WTC11 (cell line): ENCODE measurements at regions not wholly inside any gene's neighbourhood (a gene's known extent, or its start where the extent isn't known, plus 50 kb on each side); places are given as distances from the start of the nearest gene placed in this dataset.

Experiments
- ATAC-seq: fragments of 200-7000 bp; cut with Tn5 transposase; 2 replicates; pipeline ENCODE4 v1.10.0; 2021; ENCODE audit warnings: mild to moderate bottlenecking, moderate library complexity
- CTCF ChIA-PET: fragments of 300-600 bp; sonication (Branson Sonifier 250); formaldehyde crosslinking; loops from one replicate; lab custom pipeline; 2021; ENCODE audit warnings: antibody characterized with exemption; lab: Charles Lee
- POLR2A ChIA-PET: fragments of 350-600 bp; sonication (Branson Sonifier 250); formaldehyde crosslinking; loops from one replicate; lab custom pipeline; 2021; ENCODE audit warnings: antibody characterized with exemption; lab: Charles Lee
- DNase-seq: peaks from one replicate; pipeline ENCODE4 v3.0.0; 2021; ENCODE audit warnings: low spot score
- H3K27ac Mint-ChIP-seq: 2 replicates; pipeline ENCODE4 v1.8.0; 2021; ENCODE audit warnings: mixed read lengths
- H3K27me3 Mint-ChIP-seq: 2 replicates; pipeline ENCODE4 v1.8.0; 2021; ENCODE audit warnings: low read depth, mild to moderate bottlenecking, moderate library complexity, mixed read lengths
- H3K36me3 Mint-ChIP-seq: 2 replicates; pipeline ENCODE4 v1.8.0; 2021; ENCODE audit warnings: mixed read lengths
- H3K4me1 Mint-ChIP-seq: 2 replicates; pipeline ENCODE4 v1.8.0; 2022; ENCODE audit warnings: mixed read lengths
- H3K4me3 Mint-ChIP-seq: 2 replicates; pipeline ENCODE4 v1.8.0; 2021; ENCODE audit warnings: mild to moderate bottlenecking, moderate library complexity, mixed read lengths
- H3K9me3 Mint-ChIP-seq: 2 replicates; pipeline ENCODE4 v1.8.0; 2021; ENCODE audit warnings: mixed read lengths
- ARID4B ChIP-seq: sonication (generic); formaldehyde crosslinking; IDR thresholded peaks from 2 replicates; pipeline ENCODE4 v1.8.0; 2023; ENCODE audit warnings: missing genetic modification reagents, mild to moderate bottlenecking, borderline replicate concordance
- CDX4 ChIP-seq: fragments of 250-450 bp; sonication (Bioruptor Pico); IDR thresholded peaks from 2 replicates; pipeline ENCODE4 v1.9.0; 2021; ENCODE audit warnings: moderate library complexity, mild to moderate bottlenecking, inconsistent platforms, borderline replicate concordance
- E2F1 ChIP-seq: sonication (generic); formaldehyde crosslinking; IDR thresholded peaks from 2 replicates; pipeline ENCODE4 v1.8.0; 2022; ENCODE audit warnings: mild to moderate bottlenecking, missing genetic modification reagents
- E2F4 ChIP-seq: sonication (generic); formaldehyde crosslinking; IDR thresholded peaks from 2 replicates; pipeline ENCODE4 v1.8.1; 2022; ENCODE audit warnings: low read depth, mild to moderate bottlenecking, moderate library complexity, missing genetic modification reagents, borderline replicate concordance
- FOXK1 ChIP-seq: sonication (generic); formaldehyde crosslinking; IDR thresholded peaks from 2 replicates; pipeline ENCODE4 v1.8.0; 2022; ENCODE audit warnings: mild to moderate bottlenecking, moderate library complexity, missing genetic modification reagents
- GTF2I ChIP-seq: fragments of 250-450 bp; sonication (Bioruptor Pico); conservative IDR thresholded peaks from 2 replicates; pipeline ENCODE4 v1.4.0; 2021; ENCODE audit warnings: mild to moderate bottlenecking
- HMGXB4 ChIP-seq: sonication (generic); formaldehyde crosslinking; IDR thresholded peaks from 2 replicates; pipeline ENCODE4 v1.8.1; 2023; ENCODE audit warnings: mild to moderate bottlenecking, moderate library complexity, missing genetic modification reagents
- NFATC4 ChIP-seq: fragments of 250-450 bp; sonication (Bioruptor Pico); IDR thresholded peaks from 2 replicates; pipeline ENCODE4 v1.9.0; 2021; ENCODE audit warnings: mild to moderate bottlenecking
- RELA ChIP-seq: sonication (generic); formaldehyde crosslinking; IDR thresholded peaks from 2 replicates; pipeline ENCODE4 v1.8.1; 2022; ENCODE audit warnings: missing genetic modification reagents, mild to moderate bottlenecking, borderline replicate concordance
- SMAD4 ChIP-seq: sonication (generic); formaldehyde crosslinking; IDR thresholded peaks from 2 replicates; pipeline ENCODE4 v1.8.0; 2022; ENCODE audit warnings: mild to moderate bottlenecking, missing genetic modification reagents
- TCF7 ChIP-seq: sonication (generic); formaldehyde crosslinking; IDR thresholded peaks from 2 replicates; pipeline ENCODE4 v1.8.0; 2022; ENCODE audit warnings: mild to moderate bottlenecking, low read depth, missing genetic modification reagents, moderate library complexity
- ZNF138 ChIP-seq: sonication (generic); formaldehyde crosslinking; conservative IDR thresholded peaks from 2 replicates; pipeline ENCODE4 v1.8.1; 2022; ENCODE audit warnings: mild to moderate bottlenecking, moderate library complexity, missing genetic modification reagents
- ZNF317 ChIP-seq: sonication (generic); formaldehyde crosslinking; IDR thresholded peaks from 2 replicates; pipeline ENCODE4 v1.8.1; 2023; ENCODE audit warnings: low read depth, mild to moderate bottlenecking, moderate library complexity, missing genetic modification reagents, borderline replicate concordance
- ZNF423 ChIP-seq: fragments of 250-450 bp; sonication (Bioruptor Pico); IDR thresholded peaks from 2 replicates; pipeline ENCODE4 v2.1.2; 2022; ENCODE audit warnings: mild to moderate bottlenecking, moderate library complexity
- ZNF512 ChIP-seq: sonication (generic); formaldehyde crosslinking; IDR thresholded peaks from 2 replicates; pipeline ENCODE4 v1.8.1; 2022; ENCODE audit warnings: missing genetic modification reagents, borderline replicate concordance
- ZNF671 ChIP-seq: fragments of 250-450 bp; sonication (Bioruptor Pico); IDR thresholded peaks from 2 replicates; pipeline ENCODE4 v1.8.0; 2021; ENCODE audit warnings: mild to moderate bottlenecking

GRCh38 chr4:54525602-54526001 lies 132.2 kb upstream of the KIT start:
- TF ChIP-seq ZNF138 (CRISPR knock-in tag) (no peak), RELA (no peak), NFATC4 (no peak), FOXK1 (CRISPR knock-in tag) (no peak), ARID4B (CRISPR knock-in tag) (no peak), E2F4 (CRISPR knock-in tag) (no peak), TCF7 (CRISPR knock-in tag) (no peak), ZNF671 (CRISPR knock-in tag) (no peak), GTF2I (CRISPR knock-in tag) (no peak), E2F1 (CRISPR knock-in tag) (no peak), ZNF423 (no peak), ZNF512 (CRISPR knock-in tag) (no peak), ZNF317 (CRISPR knock-in tag) (no peak), SMAD4 (no peak), CDX4 (CRISPR knock-in tag) (no peak), HMGXB4 (CRISPR knock-in tag) (no peak)
- Mint-ChIP-seq H3K27me3 (no peaks in the 10 kb centered on the region), H3K4me3 (no peak overlapping the region), H3K4me1 (peaks cover 18% of the 10 kb centered on the region), H3K27ac (no peak overlapping the region), H3K36me3 (0 out of 2 replicates have a peak, but pooled peaks cover 2% of the 10 kb centered on the region), H3K9me3 (peaks cover 9% of the 10 kb centered on the region)
- ChIA-PET CTCF (interaction anchor here (0.7 to 1.5 kb wide), 2 partner anchors 14 to 127 kb away, joined by 3 to 5 read pairs; no protein-coding TSS in a partner anchor), POLR2A (no interaction called here)
- ATAC-seq: no peak
- DNase-seq: no peak
